GM23338 (cell line): ENCODE measurements at regions not wholly inside any gene's neighbourhood (a gene's known extent, or its start where the extent isn't known, plus 50 kb on each side); places are given as distances from the start of the nearest gene placed in this dataset.

Experiments used
- ATAC-seq: fragments of 200-7000 bp; cut with Tn5 transposase; 3 replicates; pipeline ENCODE4 v1.9.1; 2020
- DNase-seq: peaks from one replicate; pipeline ENCODE4 v3.0.0-alpha.2; 2015; ENCODE audit warnings: low spot score
- H2AFZ ChIP-seq: fragments of 200-600 bp; sonication (generic); 2 replicates; pipeline ENCODE4 v1.8.0; 2016; ENCODE audit warnings: antibody characterized with exemption, mild to moderate bottlenecking, moderate library complexity
- H3F3A ChIP-seq: fragments of 200-600 bp; sonication (generic); replicated peaks from 2 replicates; pipeline ENCODE4 v1.8.0; 2017; ENCODE audit warnings: antibody characterized with exemption, mixed run types, low read depth
- H3K27ac ChIP-seq: fragments of 200-600 bp; sonication (generic); 2 replicates; pipeline ENCODE4 v1.6.1; 2016; ENCODE audit warnings: low read depth
- H3K27me3 ChIP-seq: fragments of 200-600 bp; sonication (generic); 2 replicates; pipeline ENCODE4 v1.8.0; 2016; ENCODE audit warnings: mild to moderate bottlenecking, mixed run types, moderate library complexity; ENCODE audit not compliant: insufficient read depth
- H3K36me3 ChIP-seq: fragments of 200-600 bp; sonication (generic); 2 replicates; pipeline ENCODE4 v1.8.0; 2016; ENCODE audit warnings: mild to moderate bottlenecking; ENCODE audit not compliant: insufficient read depth
- H3K4me1 ChIP-seq: fragments of 200-600 bp; sonication (generic); 2 replicates; pipeline ENCODE4 v1.8.0; 2016; ENCODE audit warnings: mild to moderate bottlenecking, moderate library complexity; ENCODE audit not compliant: insufficient read depth
- H3K4me2 ChIP-seq: fragments of 200-600 bp; sonication (generic); 2 replicates; pipeline ENCODE4 v1.7.1; 2017; ENCODE audit warnings: mixed run types
- H3K4me3 ChIP-seq: fragments of 200-600 bp; sonication (generic); 2 replicates; pipeline ENCODE4 v1.6.1; 2016; ENCODE audit warnings: mixed run types
- H3K79me2 ChIP-seq: fragments of 200-600 bp; sonication (generic); replicated peaks from 2 replicates; pipeline ENCODE4 v1.8.0; 2017; ENCODE audit warnings: mild to moderate bottlenecking; ENCODE audit not compliant: insufficient read depth
- H3K9me2 ChIP-seq: fragments of 200-600 bp; sonication (generic); 2 replicates; pipeline ENCODE4 v1.8.0; 2017; ENCODE audit not compliant: insufficient read depth
- H4K20me1 ChIP-seq: fragments of 200-600 bp; sonication (generic); replicated peaks from 2 replicates; pipeline ENCODE4 v1.8.0; 2017; ENCODE audit warnings: mild to moderate bottlenecking; ENCODE audit not compliant: insufficient read depth
- H3K27ac Mint-ChIP-seq: 2 replicates; pipeline ENCODE4 v1.8.0; 2020; ENCODE audit warnings: inconsistent platforms, mild to moderate bottlenecking, moderate library complexity, mixed read lengths
- H3K27me3 Mint-ChIP-seq: 3 replicates; pipeline ENCODE4 v1.8.0; 2022; ENCODE audit warnings: low read depth, mild to moderate bottlenecking, moderate library complexity, mixed read lengths, inconsistent platforms; ENCODE audit not compliant: insufficient read depth, poor library complexity
- H3K36me3 Mint-ChIP-seq: 3 replicates; pipeline ENCODE4 v1.8.0; 2021; ENCODE audit warnings: low read depth, mild to moderate bottlenecking, inconsistent platforms, moderate library complexity, mixed read lengths
- H3K4me1 Mint-ChIP-seq: 3 replicates; pipeline ENCODE4 v1.8.0; 2020; ENCODE audit warnings: mild to moderate bottlenecking, inconsistent platforms, mixed read lengths
- H3K4me3 Mint-ChIP-seq: 3 replicates; pipeline ENCODE4 v1.8.0; 2021; ENCODE audit warnings: moderate library complexity, mild to moderate bottlenecking, inconsistent platforms, mixed read lengths
- H3K9me3 Mint-ChIP-seq: 3 replicates; pipeline ENCODE4 v1.8.0; 2020; ENCODE audit warnings: moderate library complexity, mild to moderate bottlenecking, inconsistent platforms, mixed read lengths
- CREB1 ChIP-seq: fragments of 250-450 bp; sonication (Bioruptor Pico); IDR thresholded peaks from 2 replicates; pipeline ENCODE4 v1.5.0; 2020; ENCODE audit warnings: low read depth, mild to moderate bottlenecking, moderate library complexity
- EZH2 ChIP-seq: fragments of 200-600 bp; sonication (generic); IDR thresholded peaks from one replicate; pipeline ENCODE4 v1.8.0; 2017; ENCODE audit warnings: antibody characterized with exemption, mild to moderate bottlenecking, low read depth; ENCODE audit not compliant: unreplicated experiment
- EZH2phosphoT487 ChIP-seq: fragments of 200-600 bp; sonication (generic); IDR thresholded peaks from one replicate; pipeline ENCODE4 v1.8.1; 2018; ENCODE audit warnings: antibody characterized with exemption; ENCODE audit not compliant: unreplicated experiment
- JUNB ChIP-seq: IDR thresholded peaks from one replicate; pipeline ENCODE4 v1.6.1; 2016; ENCODE audit warnings: antibody characterized with exemption; ENCODE audit not compliant: unreplicated experiment
- NANOG ChIP-seq: IDR thresholded peaks from 2 replicates; pipeline ENCODE4 v1.6.1; 2016; ENCODE audit warnings: antibody characterized with exemption, borderline replicate concordance
- POLR2AphosphoS5 ChIP-seq: IDR thresholded peaks from 2 replicates; pipeline ENCODE4 v1.6.1; 2016; ENCODE audit warnings: antibody characterized with exemption, low read depth
- STAT1 ChIP-seq: IDR thresholded peaks from one replicate; pipeline ENCODE4 v1.6.1; 2016; ENCODE audit warnings: antibody characterized with exemption; ENCODE audit not compliant: unreplicated experiment
- ZNF114 ChIP-seq: fragments of 250-450 bp; sonication (Bioruptor Pico); IDR thresholded peaks from 2 replicates; pipeline ENCODE4 v1.5.0; 2020; ENCODE audit warnings: mild to moderate bottlenecking, moderate library complexity
- ZNF331 ChIP-seq: fragments of 250-450 bp; sonication (Bioruptor Pico); IDR thresholded peaks from 2 replicates; pipeline ENCODE4 v1.5.0; 2020; ENCODE audit warnings: low read depth, mild to moderate bottlenecking, moderate library complexity
- TF ChIP-seq, protein P1 (sequence below): fragments of 250-450 bp; sonication (Bioruptor Pico); IDR thresholded peaks from 2 replicates; pipeline ENCODE4 v1.5.0; 2020; ENCODE audit warnings: mild to moderate bottlenecking, moderate library complexity
- TF ChIP-seq, protein P2 (sequence below): IDR thresholded peaks from one replicate; pipeline ENCODE4 v1.6.1; 2018; ENCODE audit warnings: antibody characterized with exemption; ENCODE audit not compliant: unreplicated experiment
- TF ChIP-seq, protein P3 (sequence below), 2 experiments: fragments of 200-600 bp in 1 of 2; sonication (generic) in 1 of 2; conservative IDR thresholded peaks; 2 replicates each; pipeline versions ENCODE4 v1.5.1 to v1.6.1; 2016 to 2017; ENCODE audit warnings: antibody characterized with exemption in 2 of 2, low read depth in 2 of 2, mild to moderate bottlenecking in 2 of 2, moderate library complexity in 1 of 2

DNA sequence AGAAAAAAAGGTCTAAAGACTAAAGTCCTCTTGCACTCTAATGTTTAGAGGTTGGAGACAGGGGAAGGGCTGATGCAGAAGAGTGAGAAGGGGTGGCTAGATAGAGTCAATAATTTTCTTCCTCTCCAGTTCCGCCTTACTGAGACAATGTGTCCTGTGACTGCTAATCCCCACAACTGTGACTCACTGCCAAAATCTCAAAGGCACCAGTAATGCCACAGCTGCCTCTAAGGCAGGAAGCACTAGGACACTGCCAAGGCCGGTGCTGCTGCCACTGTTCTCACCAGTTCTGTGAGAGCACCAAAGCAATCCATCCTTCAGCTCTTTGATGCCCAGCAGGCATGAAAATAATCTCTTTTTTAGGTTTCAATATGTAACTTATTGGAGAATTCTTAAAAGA, 701.9 kb upstream of the MAP3K7 start (continued):
- TF ChIP-seq, protein P1, sequence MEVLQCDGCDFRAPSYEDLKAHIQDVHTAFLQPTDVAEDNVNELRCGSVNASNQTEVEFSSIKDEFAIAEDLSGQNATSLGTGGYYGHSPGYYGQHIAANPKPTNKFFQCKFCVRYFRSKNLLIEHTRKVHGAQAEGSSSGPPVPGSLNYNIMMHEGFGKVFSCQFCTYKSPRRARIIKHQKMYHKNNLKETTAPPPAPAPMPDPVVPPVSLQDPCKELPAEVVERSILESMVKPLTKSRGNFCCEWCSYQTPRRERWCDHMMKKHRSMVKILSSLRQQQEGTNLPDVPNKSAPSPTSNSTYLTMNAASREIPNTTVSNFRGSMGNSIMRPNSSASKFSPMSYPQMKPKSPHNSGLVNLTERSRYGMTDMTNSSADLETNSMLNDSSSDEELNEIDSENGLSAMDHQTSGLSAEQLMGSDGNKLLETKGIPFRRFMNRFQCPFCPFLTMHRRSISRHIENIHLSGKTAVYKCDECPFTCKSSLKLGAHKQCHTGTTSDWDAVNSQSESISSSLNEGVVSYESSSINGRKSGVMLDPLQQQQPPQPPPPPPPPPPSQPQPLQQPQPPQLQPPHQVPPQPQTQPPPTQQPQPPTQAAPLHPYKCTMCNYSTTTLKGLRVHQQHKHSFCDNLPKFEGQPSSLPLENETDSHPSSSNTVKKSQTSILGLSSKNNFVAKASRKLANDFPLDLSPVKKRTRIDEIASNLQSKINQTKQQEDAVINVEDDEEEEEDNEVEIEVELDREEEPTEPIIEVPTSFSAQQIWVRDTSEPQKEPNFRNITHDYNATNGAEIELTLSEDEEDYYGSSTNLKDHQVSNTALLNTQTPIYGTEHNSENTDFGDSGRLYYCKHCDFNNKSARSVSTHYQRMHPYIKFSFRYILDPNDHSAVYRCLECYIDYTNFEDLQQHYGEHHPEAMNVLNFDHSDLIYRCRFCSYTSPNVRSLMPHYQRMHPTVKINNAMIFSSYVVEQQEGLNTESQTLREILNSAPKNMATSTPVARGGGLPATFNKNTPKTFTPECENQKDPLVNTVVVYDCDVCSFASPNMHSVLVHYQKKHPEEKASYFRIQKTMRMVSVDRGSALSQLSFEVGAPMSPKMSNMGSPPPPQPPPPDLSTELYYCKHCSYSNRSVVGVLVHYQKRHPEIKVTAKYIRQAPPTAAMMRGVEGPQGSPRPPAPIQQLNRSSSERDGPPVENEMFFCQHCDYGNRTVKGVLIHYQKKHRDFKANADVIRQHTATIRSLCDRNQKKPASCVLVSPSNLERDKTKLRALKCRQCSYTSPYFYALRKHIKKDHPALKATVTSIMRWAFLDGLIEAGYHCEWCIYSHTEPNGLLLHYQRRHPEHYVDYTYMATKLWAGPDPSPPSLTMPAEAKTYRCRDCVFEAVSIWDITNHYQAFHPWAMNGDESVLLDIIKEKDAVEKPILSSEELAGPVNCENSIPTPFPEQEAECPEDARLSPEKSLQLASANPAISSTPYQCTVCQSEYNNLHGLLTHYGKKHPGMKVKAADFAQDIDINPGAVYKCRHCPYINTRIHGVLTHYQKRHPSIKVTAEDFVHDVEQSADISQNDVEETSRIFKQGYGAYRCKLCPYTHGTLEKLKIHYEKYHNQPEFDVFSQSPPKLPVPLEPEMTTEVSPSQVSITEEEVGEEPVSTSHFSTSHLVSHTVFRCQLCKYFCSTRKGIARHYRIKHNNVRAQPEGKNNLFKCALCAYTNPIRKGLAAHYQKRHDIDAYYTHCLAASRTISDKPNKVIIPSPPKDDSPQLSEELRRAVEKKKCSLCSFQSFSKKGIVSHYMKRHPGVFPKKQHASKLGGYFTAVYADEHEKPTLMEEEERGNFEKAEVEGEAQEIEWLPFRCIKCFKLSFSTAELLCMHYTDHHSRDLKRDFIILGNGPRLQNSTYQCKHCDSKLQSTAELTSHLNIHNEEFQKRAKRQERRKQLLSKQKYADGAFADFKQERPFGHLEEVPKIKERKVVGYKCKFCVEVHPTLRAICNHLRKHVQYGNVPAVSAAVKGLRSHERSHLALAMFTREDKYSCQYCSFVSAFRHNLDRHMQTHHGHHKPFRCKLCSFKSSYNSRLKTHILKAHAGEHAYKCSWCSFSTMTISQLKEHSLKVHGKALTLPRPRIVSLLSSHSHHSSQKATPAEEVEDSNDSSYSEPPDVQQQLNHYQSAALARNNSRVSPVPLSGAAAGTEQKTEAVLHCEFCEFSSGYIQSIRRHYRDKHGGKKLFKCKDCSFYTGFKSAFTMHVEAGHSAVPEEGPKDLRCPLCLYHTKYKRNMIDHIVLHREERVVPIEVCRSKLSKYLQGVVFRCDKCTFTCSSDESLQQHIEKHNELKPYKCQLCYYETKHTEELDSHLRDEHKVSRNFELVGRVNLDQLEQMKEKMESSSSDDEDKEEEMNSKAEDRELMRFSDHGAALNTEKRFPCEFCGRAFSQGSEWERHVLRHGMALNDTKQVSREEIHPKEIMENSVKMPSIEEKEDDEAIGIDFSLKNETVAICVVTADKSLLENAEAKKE (CRISPR knock-in tag): no peak
- TF ChIP-seq EZH2phosphoT487: no peak
- TF ChIP-seq ZNF114 (CRISPR knock-in tag): no peak
- no peak for TF ChIP-seq STAT1
- no peak for TF ChIP-seq NANOG
- TF ChIP-seq ZNF331 (CRISPR knock-in tag): no peak

DNA sequence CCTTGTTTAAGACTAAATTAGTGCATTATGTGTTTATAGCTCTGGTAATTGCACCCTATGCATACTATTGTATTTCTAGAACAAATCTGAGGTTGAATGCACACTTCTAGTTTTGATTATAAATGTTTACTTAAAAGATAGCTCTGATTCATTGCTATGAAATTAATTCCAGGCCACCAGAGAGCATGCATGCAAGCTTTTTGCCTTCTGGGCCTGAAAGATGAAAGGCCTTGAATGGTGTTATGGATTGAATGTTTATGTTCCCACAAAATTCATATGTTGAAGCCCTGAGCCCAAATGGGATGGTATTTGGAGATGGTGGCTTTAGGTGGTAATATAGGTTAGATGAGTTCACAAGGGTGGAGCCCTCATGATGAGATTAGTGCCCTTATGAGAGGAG, 695.0 kb upstream of the MAP3K7 start:
- no peaks in the 10 kb centered on the region for H4K20me1 ChIP-seq
- H3F3A ChIP-seq: no peaks in the 10 kb centered on the region
- H3K4me3 Mint-ChIP-seq: no peak overlapping the region
- H2AFZ ChIP-seq: no peak overlapping the region
- peaks cover 25% of the 10 kb centered on the region for H3K4me1 Mint-ChIP-seq
- H3K4me2 ChIP-seq: no peak overlapping the region
- peaks cover 2% of the 10 kb centered on the region for H3K27me3 Mint-ChIP-seq
- no peaks in the 10 kb centered on the region for H3K9me3 Mint-ChIP-seq
- DNase-seq (no peak), ATAC-seq (no peak)
- peaks cover 26% of the 10 kb centered on the region; the same call in 1 of the 2 replicates for H3K27me3 ChIP-seq
- peaks cover 25% of the 10 kb centered on the region for H3K4me1 ChIP-seq
- H3K9me2 ChIP-seq: no peaks in the 10 kb centered on the region
- no peaks in the 10 kb centered on the region for H3K79me2 ChIP-seq
- H3K27ac ChIP-seq: no peak overlapping the region
- no peaks in the 10 kb centered on the region for H3K36me3 ChIP-seq
- H3K4me3 ChIP-seq: no peak overlapping the region
- no peaks in the 10 kb centered on the region for H3K36me3 Mint-ChIP-seq
- H3K27ac Mint-ChIP-seq: no peak overlapping the region
- TF ChIP-seq JUNB (no peak), CREB1 (CRISPR knock-in tag) (no peak), ZNF114 (CRISPR knock-in tag) (no peak), POLR2AphosphoS5 (no peak), EZH2 (no peak), EZH2phosphoT487 (no peak)
- TF ChIP-seq, protein P2, sequence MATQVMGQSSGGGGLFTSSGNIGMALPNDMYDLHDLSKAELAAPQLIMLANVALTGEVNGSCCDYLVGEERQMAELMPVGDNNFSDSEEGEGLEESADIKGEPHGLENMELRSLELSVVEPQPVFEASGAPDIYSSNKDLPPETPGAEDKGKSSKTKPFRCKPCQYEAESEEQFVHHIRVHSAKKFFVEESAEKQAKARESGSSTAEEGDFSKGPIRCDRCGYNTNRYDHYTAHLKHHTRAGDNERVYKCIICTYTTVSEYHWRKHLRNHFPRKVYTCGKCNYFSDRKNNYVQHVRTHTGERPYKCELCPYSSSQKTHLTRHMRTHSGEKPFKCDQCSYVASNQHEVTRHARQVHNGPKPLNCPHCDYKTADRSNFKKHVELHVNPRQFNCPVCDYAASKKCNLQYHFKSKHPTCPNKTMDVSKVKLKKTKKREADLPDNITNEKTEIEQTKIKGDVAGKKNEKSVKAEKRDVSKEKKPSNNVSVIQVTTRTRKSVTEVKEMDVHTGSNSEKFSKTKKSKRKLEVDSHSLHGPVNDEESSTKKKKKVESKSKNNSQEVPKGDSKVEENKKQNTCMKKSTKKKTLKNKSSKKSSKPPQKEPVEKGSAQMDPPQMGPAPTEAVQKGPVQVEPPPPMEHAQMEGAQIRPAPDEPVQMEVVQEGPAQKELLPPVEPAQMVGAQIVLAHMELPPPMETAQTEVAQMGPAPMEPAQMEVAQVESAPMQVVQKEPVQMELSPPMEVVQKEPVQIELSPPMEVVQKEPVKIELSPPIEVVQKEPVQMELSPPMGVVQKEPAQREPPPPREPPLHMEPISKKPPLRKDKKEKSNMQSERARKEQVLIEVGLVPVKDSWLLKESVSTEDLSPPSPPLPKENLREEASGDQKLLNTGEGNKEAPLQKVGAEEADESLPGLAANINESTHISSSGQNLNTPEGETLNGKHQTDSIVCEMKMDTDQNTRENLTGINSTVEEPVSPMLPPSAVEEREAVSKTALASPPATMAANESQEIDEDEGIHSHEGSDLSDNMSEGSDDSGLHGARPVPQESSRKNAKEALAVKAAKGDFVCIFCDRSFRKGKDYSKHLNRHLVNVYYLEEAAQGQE: no peak
- TF ChIP-seq, protein P3, sequence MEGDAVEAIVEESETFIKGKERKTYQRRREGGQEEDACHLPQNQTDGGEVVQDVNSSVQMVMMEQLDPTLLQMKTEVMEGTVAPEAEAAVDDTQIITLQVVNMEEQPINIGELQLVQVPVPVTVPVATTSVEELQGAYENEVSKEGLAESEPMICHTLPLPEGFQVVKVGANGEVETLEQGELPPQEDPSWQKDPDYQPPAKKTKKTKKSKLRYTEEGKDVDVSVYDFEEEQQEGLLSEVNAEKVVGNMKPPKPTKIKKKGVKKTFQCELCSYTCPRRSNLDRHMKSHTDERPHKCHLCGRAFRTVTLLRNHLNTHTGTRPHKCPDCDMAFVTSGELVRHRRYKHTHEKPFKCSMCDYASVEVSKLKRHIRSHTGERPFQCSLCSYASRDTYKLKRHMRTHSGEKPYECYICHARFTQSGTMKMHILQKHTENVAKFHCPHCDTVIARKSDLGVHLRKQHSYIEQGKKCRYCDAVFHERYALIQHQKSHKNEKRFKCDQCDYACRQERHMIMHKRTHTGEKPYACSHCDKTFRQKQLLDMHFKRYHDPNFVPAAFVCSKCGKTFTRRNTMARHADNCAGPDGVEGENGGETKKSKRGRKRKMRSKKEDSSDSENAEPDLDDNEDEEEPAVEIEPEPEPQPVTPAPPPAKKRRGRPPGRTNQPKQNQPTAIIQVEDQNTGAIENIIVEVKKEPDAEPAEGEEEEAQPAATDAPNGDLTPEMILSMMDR (conservative IDR thresholded peaks at IDR 0.05; ENCODE audit: low read depth in 2 of 2): no peak
